C4-2B (cell line): ENCODE measurements at regions not wholly inside any gene's neighbourhood (a gene's known extent, or its start where the extent isn't known, plus 50 kb on each side); places are given as distances from the start of the nearest gene placed in this dataset.

Source experiments
- H3K27ac ChIP-seq: fragments of 450-650 bp; 2 replicates; pipeline ENCODE4 v1.5.1; 2017
- CTCF ChIP-seq: fragments of 450-650 bp; conservative IDR thresholded peaks from 2 replicates; pipeline ENCODE4 v1.5.1; 2017; ENCODE audit warnings: mild to moderate bottlenecking
- ZFX ChIP-seq: fragments of 450-650 bp; IDR thresholded peaks from 2 replicates; pipeline ENCODE4 v1.6.1; 2017

- TF ChIP-seq ZFX (no peak), CTCF (no peak)
- no peak overlapping the region for H3K27ac ChIP-seq
Measured at GRCh38 chr3:102136183-102136582, 286.9 kb downstream of the NFKBIZ start.

- TF ChIP-seq CTCF (no peak), ZFX (no peak)
Measured at GRCh38 chr3:102140116-102140515, 290.8 kb downstream of the NFKBIZ start.

GRCh38 chr3:102141096-102141927 lies 292.0 kb downstream of the NFKBIZ start:
- H3K27ac ChIP-seq = no peak overlapping the region
- no peak for TF ChIP-seq ZFX
- no peak for TF ChIP-seq CTCF

More at GRCh38 chr3:102140116-102140515, 290.8 kb downstream of the NFKBIZ start:
- no peak overlapping the region for H3K27ac ChIP-seq

- no peak for TF ChIP-seq ZFX
- no peak for TF ChIP-seq CTCF
- H3K27ac ChIP-seq = no peak overlapping the region
Measured at GRCh38 chr3:102141928-102142239, 292.6 kb downstream of the NFKBIZ start.

- no peak overlapping the region for H3K27ac ChIP-seq
- no peak for TF ChIP-seq ZFX
Measured at GRCh38 chr3:102142379-102143060, 292.3 kb upstream of the ZPLD1 start.

- TF ChIP-seq CTCF (no peak), ZFX (no peak)
- no peak overlapping the region for H3K27ac ChIP-seq
Measured at GRCh38 chr3:102143536-102143935, 291.3 kb upstream of the ZPLD1 start.

- TF ChIP-seq ZFX = no peak
- no peak for TF ChIP-seq CTCF
Measured at GRCh38 chr3:102144063-102144462, 290.8 kb upstream of the ZPLD1 start.

More at GRCh38 chr3:102144063-102144462, 290.8 kb upstream of the ZPLD1 start:
- H3K27ac ChIP-seq = no peak overlapping the region
